Coronary artery (tissue), 2 donors: ENCODE measurements at regions not wholly inside any gene's neighbourhood (a gene's known extent, or its start where the extent isn't known, plus 50 kb on each side); places are given as distances from the start of the nearest gene placed in this dataset.

Experiments used
- DNase-seq: peaks from one replicate; pipeline ENCODE4 v3.0.0-alpha.2; 2017; ENCODE audit warnings: low spot score
- H3K27ac ChIP-seq, 2 donors: fragments of 200-600 bp; sonication (generic); one replicate each; pipeline ENCODE4 v1.5.1; 2016 to 2019
- H3K4me3 ChIP-seq: fragments of 200-600 bp; sonication (generic); 2 replicates; pipeline ENCODE4 v1.5.1; 2016; ENCODE audit warnings: mild to moderate bottlenecking, moderate library complexity
- TF ChIP-seq, protein P1 (sequence below): fragments of 200-600 bp; sonication (generic); IDR thresholded peaks from one replicate; pipeline ENCODE4 v1.5.1; 2019; ENCODE audit warnings: antibody characterized with exemption

DNA sequence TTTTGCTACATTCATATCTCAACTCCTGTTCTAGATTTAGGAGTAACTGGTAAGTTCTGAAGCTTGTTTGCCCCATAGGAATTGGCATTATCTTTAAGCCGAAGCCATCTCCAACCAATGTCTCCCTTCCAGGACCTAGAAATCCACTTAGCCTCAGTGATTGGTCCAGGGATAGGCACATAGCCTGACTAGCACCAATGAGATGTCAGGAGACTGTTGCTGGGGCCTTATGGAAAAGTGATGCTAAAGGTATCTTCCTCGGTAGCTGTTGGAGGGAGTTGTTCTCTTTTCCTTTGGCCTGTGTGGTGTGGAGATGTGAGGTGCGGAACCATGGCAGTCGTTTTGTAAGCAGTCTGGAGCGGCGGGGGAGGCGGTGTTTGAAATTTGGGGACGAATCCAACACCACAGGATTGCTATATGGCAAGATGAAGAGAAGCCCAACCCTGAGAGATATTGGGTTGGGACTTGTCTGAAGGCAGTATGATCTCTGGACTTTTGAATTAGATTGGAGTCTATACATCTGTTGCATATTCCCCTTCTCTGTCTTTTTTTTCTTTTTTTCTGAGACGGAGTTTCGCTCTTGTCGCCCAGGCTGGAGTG is 109.8 kb upstream of the ATP6AP2 start:
- TF ChIP-seq, protein P1, sequence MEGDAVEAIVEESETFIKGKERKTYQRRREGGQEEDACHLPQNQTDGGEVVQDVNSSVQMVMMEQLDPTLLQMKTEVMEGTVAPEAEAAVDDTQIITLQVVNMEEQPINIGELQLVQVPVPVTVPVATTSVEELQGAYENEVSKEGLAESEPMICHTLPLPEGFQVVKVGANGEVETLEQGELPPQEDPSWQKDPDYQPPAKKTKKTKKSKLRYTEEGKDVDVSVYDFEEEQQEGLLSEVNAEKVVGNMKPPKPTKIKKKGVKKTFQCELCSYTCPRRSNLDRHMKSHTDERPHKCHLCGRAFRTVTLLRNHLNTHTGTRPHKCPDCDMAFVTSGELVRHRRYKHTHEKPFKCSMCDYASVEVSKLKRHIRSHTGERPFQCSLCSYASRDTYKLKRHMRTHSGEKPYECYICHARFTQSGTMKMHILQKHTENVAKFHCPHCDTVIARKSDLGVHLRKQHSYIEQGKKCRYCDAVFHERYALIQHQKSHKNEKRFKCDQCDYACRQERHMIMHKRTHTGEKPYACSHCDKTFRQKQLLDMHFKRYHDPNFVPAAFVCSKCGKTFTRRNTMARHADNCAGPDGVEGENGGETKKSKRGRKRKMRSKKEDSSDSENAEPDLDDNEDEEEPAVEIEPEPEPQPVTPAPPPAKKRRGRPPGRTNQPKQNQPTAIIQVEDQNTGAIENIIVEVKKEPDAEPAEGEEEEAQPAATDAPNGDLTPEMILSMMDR: no peak
- DNase-seq: no peak
- H3K4me3 ChIP-seq: no peak overlapping the region
- H3K27ac ChIP-seq: no peak overlapping the region

- no peak overlapping the region for H3K4me3 ChIP-seq
- TF ChIP-seq, protein P1: no peak
- no peak for DNase-seq
- no peak overlapping the region for H3K27ac ChIP-seq
Observed at GRCh38 chrX:40469316-40469715, 111.5 kb upstream of the ATP6AP2 start.

DNA sequence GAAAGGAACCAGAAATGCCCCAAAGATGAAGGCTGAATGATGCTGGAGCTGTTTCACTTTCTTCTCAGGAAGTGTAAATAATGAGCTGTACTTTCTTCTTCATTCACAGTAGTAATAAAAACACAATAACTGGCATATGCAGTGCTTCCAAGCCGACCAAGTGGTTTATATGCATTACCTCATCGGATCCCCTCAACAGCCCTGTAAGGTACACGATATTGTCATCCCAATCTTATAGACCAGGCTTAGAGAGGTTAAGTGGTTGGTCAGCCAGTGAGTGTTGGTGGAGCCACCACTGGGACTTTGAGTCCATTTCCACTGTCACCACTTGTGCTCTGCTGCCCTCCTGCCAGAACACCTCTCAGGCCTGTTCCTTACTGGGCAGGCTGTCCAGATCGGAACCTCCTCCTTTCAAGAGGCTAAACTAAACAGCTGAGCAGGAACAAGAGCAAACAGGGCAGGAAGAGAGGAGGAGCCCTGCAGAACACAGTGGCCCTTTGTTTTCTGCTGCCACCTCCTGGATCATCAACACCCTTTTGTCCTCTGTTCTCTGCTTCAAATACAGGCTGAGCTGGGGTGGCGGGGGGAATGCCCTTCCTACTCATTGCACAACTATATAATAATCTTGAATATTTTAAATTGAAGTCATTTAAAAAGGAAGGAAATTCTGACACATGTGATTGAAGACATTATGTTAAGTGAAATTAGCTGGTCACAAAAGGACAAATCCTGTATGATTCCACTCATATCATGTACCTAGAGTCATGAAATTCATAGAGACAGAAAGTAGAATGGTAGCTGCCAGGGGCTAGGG is 112.5 kb upstream of the ATP6AP2 start:
- Histone ChIP-seq H3K27ac (peak overlapping the region in 1 of 2 donors; percentile 10), H3K4me3 (no peak overlapping the region)
- DNase-seq: no peak
- TF ChIP-seq, protein P1: no peak

- no peak for DNase-seq
- TF ChIP-seq, protein P1: no peak
- H3K4me3 ChIP-seq: no peak overlapping the region
- no peak overlapping the region for H3K27ac ChIP-seq
Observed at GRCh38 chrX:40467454-40467853, 113.3 kb upstream of the ATP6AP2 start.

DNA sequence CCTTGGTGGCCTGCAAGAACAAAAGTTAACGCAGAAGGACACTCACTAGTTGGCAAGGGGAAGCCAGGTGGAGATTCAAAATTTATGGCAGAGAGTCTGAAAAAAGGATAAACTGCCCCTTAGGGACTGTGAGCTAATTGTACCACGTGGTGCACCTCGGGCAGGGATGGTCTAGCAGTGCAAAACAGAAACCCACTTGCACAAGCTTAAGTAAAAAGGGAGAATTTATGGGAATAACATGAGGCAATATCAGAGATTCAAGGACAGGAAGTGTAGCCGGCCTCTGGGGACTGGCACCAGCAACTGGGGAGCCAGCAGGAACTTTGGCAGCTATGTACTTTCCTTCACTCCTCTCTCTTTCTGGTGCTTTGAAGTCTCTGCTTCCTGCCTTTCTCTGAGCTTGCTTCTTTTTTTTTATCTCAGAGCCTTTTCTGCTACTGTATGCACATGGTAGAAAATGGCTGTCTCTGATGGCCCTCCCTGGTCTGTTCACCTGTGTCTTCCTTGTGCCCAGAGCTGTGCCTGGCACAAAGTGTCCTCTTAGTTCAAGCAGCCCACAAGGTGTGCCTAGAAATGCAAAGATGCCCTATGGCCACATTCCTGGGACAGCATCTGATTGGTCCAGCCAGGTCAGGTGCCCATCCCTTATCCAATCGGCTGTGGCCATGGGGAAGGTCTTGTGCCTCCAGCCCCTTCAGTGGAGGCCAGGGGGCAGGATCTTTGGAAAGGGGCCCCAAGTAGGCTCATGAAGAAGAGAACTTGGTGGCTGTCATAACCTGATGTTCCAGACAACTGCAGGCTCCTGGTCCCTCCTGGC is 114.8 kb upstream of the ATP6AP2 start:
- no peak for DNase-seq
- TF ChIP-seq, protein P1: no peak
- no peak overlapping the region for H3K27ac ChIP-seq
- H3K4me3 ChIP-seq: no peak overlapping the region

DNA sequence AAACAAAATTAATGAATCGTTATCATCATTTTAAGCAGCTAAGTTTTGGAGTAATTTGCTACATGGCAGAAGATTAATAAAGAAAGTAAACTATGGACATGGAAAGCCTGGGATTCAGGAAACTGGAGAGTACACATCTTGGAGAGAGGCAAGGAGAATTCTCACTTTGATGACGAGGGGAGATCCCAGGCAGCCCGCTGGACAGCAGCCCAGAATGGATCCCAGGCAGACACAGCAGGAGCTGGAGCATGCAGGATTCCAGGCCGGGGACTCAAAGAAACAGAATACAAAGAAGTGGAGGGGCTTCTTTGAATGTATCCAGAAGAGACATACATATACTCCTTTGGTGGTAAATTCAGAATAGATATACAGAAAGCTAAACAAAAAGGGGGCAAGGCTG is 118.0 kb upstream of the ATP6AP2 start:
- no peak overlapping the region for H3K4me3 ChIP-seq
- TF ChIP-seq, protein P1: no peak
- DNase-seq: no peak
- H3K27ac ChIP-seq: no peak overlapping the region
